HG02981 (cell line): ENCODE measurements at regions not wholly inside any gene's neighbourhood (a gene's known extent, or its start where the extent isn't known, plus 50 kb on each side); places are given as distances from the start of the nearest gene placed in this dataset.

Experiments
- ATAC-seq: cut with Tn5 transposase; IDR thresholded peaks from one replicate; pipeline ENCODE4 v1.9.1; 2021; ENCODE audit warnings: mild to moderate bottlenecking, moderate library complexity; ENCODE audit not compliant: unreplicated experiment

- no peak for ATAC-seq
Observed at GRCh38 chr16:77132051-77132618, 58.9 kb upstream of the MON1B start.

GRCh38 chr16:77133706-77134105 lies 57.3 kb upstream of the MON1B start:
- ATAC-seq: no peak

GRCh38 chr16:77137045-77137444 lies 53.9 kb upstream of the MON1B start:
- no peak for ATAC-seq
